Stomach (tissue), 4 donors: ENCODE measurements at regions not wholly inside any gene's neighbourhood (a gene's known extent, or its start where the extent isn't known, plus 50 kb on each side); places are given as distances from the start of the nearest gene placed in this dataset.

Experiments used
- EP300 ChIP-seq: sonication (generic); formaldehyde crosslinking; IDR thresholded peaks from one replicate; pipeline ENCODE4 v1.6.1; 2017; ENCODE audit warnings: antibody characterized with exemption
- POLR2AphosphoS5 ChIP-seq, 3 donors: sonication (generic); formaldehyde crosslinking; IDR thresholded peaks; one replicate each; pipeline ENCODE4 v1.6.1; 2016; ENCODE audit warnings: antibody characterized with exemption in 3 of 3
- TF ChIP-seq, protein P1 (sequence below), 7 experiments: fragments of 450-650 bp in 4 of 7; fragments of 200-600 bp in 3 of 7; sonication (generic) in 3 of 7; IDR thresholded peaks; one replicate each; pipeline ENCODE4 v1.5.1; 2016 to 2019; ENCODE audit warnings: antibody characterized with exemption in 7 of 7, control low read depth in 2 of 7, mild to moderate bottlenecking in 1 of 7

DNA sequence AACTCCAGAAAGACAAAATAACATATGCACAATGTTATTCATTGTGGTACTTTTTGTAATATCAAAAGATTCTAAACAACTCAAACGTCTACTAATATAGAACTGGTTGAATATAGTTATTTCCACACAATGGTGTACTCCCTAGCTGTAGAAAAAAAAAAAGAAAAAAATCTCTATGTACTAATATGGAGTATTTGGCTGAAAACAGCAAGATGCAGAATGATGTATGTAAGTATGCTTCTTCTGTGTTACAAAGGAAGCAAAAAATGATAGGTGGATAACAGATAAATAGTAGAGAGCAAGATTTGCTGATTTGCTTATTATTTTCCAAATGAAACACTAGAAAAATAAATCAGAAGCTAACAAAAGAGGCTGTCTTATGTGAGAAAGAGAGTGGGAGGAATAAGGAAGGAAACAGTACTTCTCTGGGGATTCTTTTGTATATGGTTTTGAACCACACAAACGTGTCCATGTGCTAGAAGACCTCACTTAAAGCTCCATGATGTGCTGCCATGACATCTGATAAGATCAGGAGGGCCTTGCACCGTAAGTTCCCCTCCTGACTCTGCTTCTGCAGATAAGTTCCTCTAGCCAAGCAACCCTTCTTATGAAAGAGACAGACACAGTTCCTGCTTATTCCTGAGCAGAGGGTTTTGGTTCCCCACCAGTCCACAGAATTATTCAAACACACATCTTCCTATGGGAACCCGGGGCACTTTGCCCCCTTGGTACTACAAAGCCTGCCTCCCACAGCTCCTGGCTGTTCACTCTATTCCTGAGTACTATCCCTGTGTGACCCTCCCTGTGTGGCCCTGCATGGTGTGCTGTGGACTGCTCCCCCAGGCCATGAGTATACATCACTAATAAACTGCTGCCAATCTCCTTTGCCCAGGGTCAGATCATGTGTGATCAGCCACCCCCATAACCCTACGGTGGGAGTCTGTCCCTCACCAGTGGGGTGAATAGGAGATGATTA is 159.1 kb downstream of the CCDC71L start:
- TF ChIP-seq, protein P1, sequence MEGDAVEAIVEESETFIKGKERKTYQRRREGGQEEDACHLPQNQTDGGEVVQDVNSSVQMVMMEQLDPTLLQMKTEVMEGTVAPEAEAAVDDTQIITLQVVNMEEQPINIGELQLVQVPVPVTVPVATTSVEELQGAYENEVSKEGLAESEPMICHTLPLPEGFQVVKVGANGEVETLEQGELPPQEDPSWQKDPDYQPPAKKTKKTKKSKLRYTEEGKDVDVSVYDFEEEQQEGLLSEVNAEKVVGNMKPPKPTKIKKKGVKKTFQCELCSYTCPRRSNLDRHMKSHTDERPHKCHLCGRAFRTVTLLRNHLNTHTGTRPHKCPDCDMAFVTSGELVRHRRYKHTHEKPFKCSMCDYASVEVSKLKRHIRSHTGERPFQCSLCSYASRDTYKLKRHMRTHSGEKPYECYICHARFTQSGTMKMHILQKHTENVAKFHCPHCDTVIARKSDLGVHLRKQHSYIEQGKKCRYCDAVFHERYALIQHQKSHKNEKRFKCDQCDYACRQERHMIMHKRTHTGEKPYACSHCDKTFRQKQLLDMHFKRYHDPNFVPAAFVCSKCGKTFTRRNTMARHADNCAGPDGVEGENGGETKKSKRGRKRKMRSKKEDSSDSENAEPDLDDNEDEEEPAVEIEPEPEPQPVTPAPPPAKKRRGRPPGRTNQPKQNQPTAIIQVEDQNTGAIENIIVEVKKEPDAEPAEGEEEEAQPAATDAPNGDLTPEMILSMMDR (IDR thresholded peaks at IDR 0.05): no peak
- TF ChIP-seq POLR2AphosphoS5 (IDR thresholded peaks at IDR 0.05) (no peak), EP300 (no peak)
